B cell (primary cell): ENCODE measurements at regions not wholly inside any gene's neighbourhood (a gene's known extent, or its start where the extent isn't known, plus 50 kb on each side); places are given as distances from the start of the nearest gene placed in this dataset.

Experiments used
- ATAC-seq: fragments of 200-7000 bp; cut with Tn5 transposase; one replicate; pipeline ENCODE4 v1.10.0; 2021; ENCODE audit warnings: low read depth, mild to moderate bottlenecking, moderate number of reproducible peaks, moderate library complexity
- CTCF ChIA-PET: fragments of 350-600 bp; sonication (Branson Sonifier 250); formaldehyde crosslinking; loops from one replicate; lab custom pipeline; 2021; ENCODE audit warnings: antibody characterized with exemption, inconsistent platforms; lab: Charles Lee
- POLR2A ChIA-PET: fragments of 350-600 bp; sonication (Branson Sonifier 250); formaldehyde crosslinking; loops from one replicate; lab custom pipeline; 2021; ENCODE audit warnings: antibody characterized with exemption; lab: Charles Lee
- DNase-seq: peaks from one replicate; pipeline ENCODE4 v3.0.0; 2013
- H2AFZ ChIP-seq: 2 replicates; pipeline ENCODE4 v1.6.1; 2012; ENCODE audit warnings: mild to moderate bottlenecking, low read depth, low read length; ENCODE audit not compliant: insufficient read depth, poor library complexity, severe bottlenecking
- H3K27ac ChIP-seq, 2 donors: 1 replicate in 1 of 2; 2 replicates in 1 of 2; pipeline ENCODE4 v1.5.1; 2012 to 2013; ENCODE audit warnings: low read length in 2 of 2, mild to moderate bottlenecking in 2 of 2, moderate library complexity in 1 of 2
- H3K27me3 ChIP-seq, 4 experiments: fragments of 200-600 bp in 1 of 4; sonication (generic) in 1 of 4; replicated peaks in 1 of 4; 1 replicate in 2 of 4; 2 replicates in 2 of 4; pipeline versions ENCODE4 v1.6.1 to v1.7.0; 2013 to 2016; ENCODE audit warnings: low read length in 3 of 4, mild to moderate bottlenecking in 2 of 4, mixed read lengths in 1 of 4, moderate library complexity in 1 of 4; ENCODE audit not compliant: insufficient read depth in 4 of 4, control insufficient read depth in 3 of 4; ENCODE audit errors: control extremely low read depth in 1 of 4
- H3K36me3 ChIP-seq, 2 experiments: replicated peaks in 1 of 2; 1 replicate in 1 of 2; 2 replicates in 1 of 2; pipeline versions ENCODE4 v1.6.1 to v1.7.1; 2013; ENCODE audit warnings: low read length in 1 of 2; ENCODE audit not compliant: insufficient read depth in 2 of 2, control insufficient read depth in 1 of 2; ENCODE audit errors: control extremely low read depth in 1 of 2, extremely low read depth in 1 of 2
- H3K4me1 ChIP-seq, 2 donors: fragments of 200-600 bp in 1 of 2; sonication (generic) in 1 of 2; 1 replicate in 1 of 2; 2 replicates in 1 of 2; pipeline versions ENCODE4 v1.5.1 to v1.6.1; 2013 to 2017; ENCODE audit warnings: low read length in 2 of 2; ENCODE audit not compliant: control insufficient read depth in 2 of 2, insufficient read depth in 2 of 2
- H3K4me2 ChIP-seq: replicated peaks from 2 replicates; pipeline ENCODE3; 2012; ENCODE audit warnings: mild to moderate bottlenecking, low read depth, low read length; ENCODE audit not compliant: poor library complexity, severe bottlenecking
- H3K4me3 ChIP-seq, 5 experiments: fragments of 200-600 bp in 1 of 5; sonication (generic) in 1 of 5; 1 replicate in 3 of 5; 2 replicates in 2 of 5; pipeline versions ENCODE4 v1.5.1 to v1.7.0; 2011 to 2016; ENCODE audit warnings: low read length in 4 of 5, mild to moderate bottlenecking in 4 of 5, low read depth in 2 of 5, control low read depth in 1 of 5, moderate library complexity in 1 of 5; ENCODE audit not compliant: insufficient read depth in 1 of 5; ENCODE audit errors: control extremely low read depth in 1 of 5, extremely low read depth in 1 of 5
- H3K79me2 ChIP-seq: fragments of 200-600 bp; sonication (generic); one replicate; pipeline ENCODE4 v1.6.0; 2016; ENCODE audit warnings: low read length; ENCODE audit not compliant: control insufficient read depth, insufficient read depth
- H3K9ac ChIP-seq: fragments of 200-600 bp; sonication (generic); 2 replicates; pipeline ENCODE4 v1.6.1; 2017; ENCODE audit warnings: mild to moderate bottlenecking, low read length, moderate library complexity
- H3K9me3 ChIP-seq, 3 donors: one replicate each; pipeline versions ENCODE4 v1.6.1 to v1.7.1; 2013; ENCODE audit warnings: low read length in 2 of 3; ENCODE audit not compliant: control insufficient read depth in 2 of 3, insufficient read depth in 1 of 3; ENCODE audit errors: control extremely low read depth in 1 of 3
- H4K20me1 ChIP-seq: 2 replicates; pipeline ENCODE4 v1.6.0; 2012; ENCODE audit warnings: mild to moderate bottlenecking, low read length; ENCODE audit not compliant: insufficient read depth, control insufficient read depth, poor library complexity, severe bottlenecking
- H3K27ac Mint-ChIP-seq: one replicate; pipeline ENCODE4 v1.8.0; 2021; ENCODE audit warnings: mixed read lengths
- H3K27me3 Mint-ChIP-seq: one replicate; pipeline ENCODE4 v1.8.0; 2021; ENCODE audit warnings: mixed read lengths
- H3K4me1 Mint-ChIP-seq: one replicate; pipeline ENCODE4 v1.8.0; 2021; ENCODE audit warnings: mixed read lengths
- H3K4me3 Mint-ChIP-seq: one replicate; pipeline ENCODE4 v1.8.0; 2021; ENCODE audit warnings: mixed read lengths
- H3K9me3 Mint-ChIP-seq: one replicate; pipeline ENCODE4 v1.8.0; 2022; ENCODE audit warnings: mixed read lengths; ENCODE audit not compliant: insufficient read depth
- CTCF ChIP-seq: fragments of 200-600 bp; IDR thresholded peaks from one replicate; pipeline ENCODE4 v1.8.0; 2022; ENCODE audit warnings: antibody characterized with exemption, mild to moderate bottlenecking
- EZH2 ChIP-seq: IDR thresholded peaks from 2 replicates; pipeline ENCODE4 v1.6.1; 2012; ENCODE audit warnings: borderline replicate concordance, low read depth, mild to moderate bottlenecking, moderate library complexity, low read length; ENCODE audit not compliant: insufficient read depth, poor library complexity, severe bottlenecking
- WGBS: methylation state at CpG from one replicate; pipeline ENCODE4 v1.1.5; 2013; ENCODE audit warnings: missing lambda C conversion rate; ENCODE audit not compliant: insufficient coverage; 5-methylcytosine and 5-hydroxymethylcytosine counted together
- intact Hi-C: fragments of 100-400 bp; cut with micrococcal nuclease; formaldehyde crosslinking; loops from one replicate; pipeline ENCODE4 v1.10.0; 2022

DNA sequence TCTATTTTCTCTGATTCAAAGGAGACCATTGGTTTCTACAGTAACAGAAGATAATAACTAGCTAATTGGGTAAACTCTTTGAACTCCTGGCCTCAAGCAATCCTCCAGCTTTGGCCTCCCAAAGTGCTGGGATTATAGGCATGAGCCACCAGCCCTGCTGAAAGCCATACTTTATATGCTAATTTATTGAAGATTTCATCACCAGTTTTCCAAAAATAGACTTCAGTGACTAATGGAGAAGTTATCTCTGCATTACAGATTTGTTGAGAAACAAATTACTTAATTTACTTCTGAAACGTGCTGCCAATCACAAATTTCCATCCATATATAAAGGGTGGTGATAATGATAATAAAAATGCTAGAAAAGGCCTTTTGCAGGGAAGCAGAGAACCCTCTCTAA is 1758.1 kb upstream of the SEL1L start:
- intact Hi-C loops, result no loop called here
- H3K9ac ChIP-seq, result no peak overlapping the region
- no peaks in the 10 kb centered on the region for H3K4me1 ChIP-seq
- CTCF ChIA-PET, result no interaction called here
- no peak overlapping the region for H3K27ac ChIP-seq
- Mint-ChIP-seq H3K4me3 (no peak overlapping the region), H3K9me3 (peaks cover 3% of the 10 kb centered on the region), H3K27me3 (no peaks in the 10 kb centered on the region), H3K4me1 (no peaks in the 10 kb centered on the region), H3K27ac (no peak overlapping the region)
- no CpG with 5 or more reads among the region's 1 CpG for WGBS
- no peaks in the 10 kb centered on the region for H3K36me3 ChIP-seq
- TF ChIP-seq EZH2 (no peak), CTCF (no peak)
- H3K9me3 ChIP-seq, result no peaks in the 10 kb centered on the region
- POLR2A ChIA-PET, result no interaction called here
- no peaks in the 10 kb centered on the region for H4K20me1 ChIP-seq
- H3K27me3 ChIP-seq, result no peaks in the 10 kb centered on the region
- H3K79me2 ChIP-seq, result no peaks in the 10 kb centered on the region
- H3K4me3 ChIP-seq, result no peak overlapping the region
- no peak overlapping the region for H3K4me2 ChIP-seq
- ATAC-seq, result no peak
- no peak overlapping the region for H2AFZ ChIP-seq
- DNase-seq, result no peak

DNA sequence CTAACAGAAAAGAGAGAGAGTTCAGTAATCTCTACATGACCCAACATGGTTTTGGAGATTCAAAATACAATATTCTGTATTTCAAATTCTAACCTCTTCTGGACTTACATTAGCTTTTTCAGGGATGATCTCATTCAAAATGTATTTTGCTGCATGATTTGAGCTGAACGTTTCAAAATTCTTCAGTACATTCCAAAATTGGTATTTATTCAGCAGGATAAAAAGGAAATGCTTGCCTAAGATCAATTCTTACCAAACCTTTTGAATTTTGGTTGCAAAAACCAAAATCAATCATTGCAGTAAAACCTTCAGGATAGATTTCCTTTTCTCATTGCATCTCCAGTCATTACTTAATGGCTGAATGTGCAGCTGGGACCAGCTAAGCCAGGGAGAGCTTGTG is 1761.3 kb upstream of the SEL1L start:
- no peak overlapping the region for H3K27ac Mint-ChIP-seq

More for the DNA sequence above, 1761.3 kb upstream of the SEL1L start:
- no peaks in the 10 kb centered on the region for H3K27me3 Mint-ChIP-seq
- Histone ChIP-seq H3K4me1 (no peaks in the 10 kb centered on the region), H3K4me2 (no peak overlapping the region), H3K9me3 (no peaks in the 10 kb centered on the region), H3K4me3 (no peak overlapping the region), H3K27me3 (no peaks in the 10 kb centered on the region), H3K27ac (no peak overlapping the region), H4K20me1 (no peaks in the 10 kb centered on the region), H2AFZ (no peak overlapping the region), H3K9ac (no peak overlapping the region), H3K36me3 (no peaks in the 10 kb centered on the region), H3K79me2 (no peaks in the 10 kb centered on the region)
- WGBS, result 100% methylated on average over 1 of the region's 1 CpG
- TF ChIP-seq CTCF (no peak), EZH2 (no peak)
- ChIA-PET CTCF (no interaction called here), POLR2A (no interaction called here)
- intact Hi-C loops, result no loop called here
- no peak for DNase-seq
- no peaks in the 10 kb centered on the region for H3K9me3 Mint-ChIP-seq
- H3K4me1 Mint-ChIP-seq, result no peaks in the 10 kb centered on the region
- no peak overlapping the region for H3K4me3 Mint-ChIP-seq
- no peak for ATAC-seq
